Esophagus muscularis mucosa (tissue), 4 donors: ENCODE measurements at regions not wholly inside any gene's neighbourhood (a gene's known extent, or its start where the extent isn't known, plus 50 kb on each side); places are given as distances from the start of the nearest gene placed in this dataset.

ENCODE experiments used
- DNase-seq: peaks from one replicate; pipeline ENCODE4 v3.0.0-alpha.2; 2017; ENCODE audit errors: extremely low spot score
- H3K27ac ChIP-seq, 4 donors: fragments of 200-600 bp; sonication (generic); replicated peaks in 1 of 4; 1 replicate in 3 of 4; 2 replicates in 1 of 4; pipeline ENCODE4 v1.5.1; 2016 to 2019; ENCODE audit warnings: mild to moderate bottlenecking in 1 of 4
- H3K27me3 ChIP-seq, 4 donors: fragments of 200-600 bp; sonication (generic); one replicate each; pipeline versions ENCODE4 v1.5.1 to v1.6.0; 2016 to 2019
- H3K36me3 ChIP-seq, 4 donors: fragments of 200-600 bp; sonication (generic); one replicate each; pipeline ENCODE4 v1.5.1; 2016 to 2019
- H3K4me1 ChIP-seq, 4 donors: fragments of 200-600 bp; sonication (generic); one replicate each; pipeline ENCODE4 v1.5.1; 2016 to 2019
- H3K4me3 ChIP-seq, 4 donors: fragments of 200-600 bp; sonication (generic); 1 replicate in 2 of 4; 2 replicates in 2 of 4; pipeline ENCODE4 v1.5.1; 2016 to 2019; ENCODE audit warnings: mild to moderate bottlenecking in 4 of 4, moderate library complexity in 1 of 4
- H3K9me3 ChIP-seq, 4 donors: fragments of 200-600 bp; sonication (generic); 1 replicate in 3 of 4; 2 replicates in 1 of 4; pipeline ENCODE4 v1.5.1; 2016 to 2019
- EP300 ChIP-seq: sonication (generic); formaldehyde crosslinking; IDR thresholded peaks from one replicate; pipeline ENCODE4 v1.6.1; 2017; ENCODE audit warnings: antibody characterized with exemption
- POLR2A ChIP-seq: fragments of 450-650 bp; IDR thresholded peaks from one replicate; pipeline ENCODE4 v1.6.1; 2017; ENCODE audit warnings: antibody characterized with exemption, moderate library complexity, mild to moderate bottlenecking, low read depth
- POLR2AphosphoS5 ChIP-seq, 2 donors: sonication (generic); formaldehyde crosslinking; IDR thresholded peaks; one replicate each; pipeline ENCODE4 v1.6.1; 2017; ENCODE audit warnings: antibody characterized with exemption in 2 of 2
- WGBS: methylation state at CpG from one replicate; pipeline ENCODE4 v1.1.5; 2018; 5-methylcytosine and 5-hydroxymethylcytosine counted together
- intact Hi-C: fragments of 100-400 bp; cut with DNase I; formaldehyde crosslinking; loops from one replicate; pipeline ENCODE4 v1.15.1; 2023
- TF ChIP-seq, protein P1 (sequence below), 3 experiments: fragments of 200-600 bp in 2 of 3; fragments of 450-650 bp in 1 of 3; sonication (generic) in 2 of 3; IDR thresholded peaks; one replicate each; pipeline ENCODE4 v1.5.1; 2017 to 2019; ENCODE audit warnings: antibody characterized with exemption in 3 of 3, mild to moderate bottlenecking in 2 of 3, moderate library complexity in 1 of 3

DNA sequence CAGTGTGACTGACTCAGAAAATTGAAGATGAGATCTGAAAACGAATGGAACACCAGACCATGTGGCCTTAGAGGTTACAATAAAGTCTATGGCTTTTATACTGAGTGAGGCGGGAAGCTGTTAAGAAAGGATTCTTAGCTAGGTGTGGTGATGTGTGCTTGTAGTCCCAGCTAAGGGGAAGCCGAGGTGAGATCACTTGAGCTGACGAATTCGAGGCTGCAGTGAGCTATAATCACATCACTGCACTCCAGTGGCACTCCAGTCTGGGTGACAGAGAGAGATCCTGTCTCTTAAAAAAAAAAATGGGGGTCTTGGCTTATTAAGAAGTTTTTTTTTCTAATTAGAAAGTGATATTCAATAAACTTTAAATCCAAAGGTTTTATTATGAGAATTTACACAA, 678.6 kb downstream of the TMTC2 start:
- H3K4me1 ChIP-seq = no peaks in the 10 kb centered on the region
- intact Hi-C loops = no loop called here
- DNase-seq = no peak
- H3K27ac ChIP-seq = no peak overlapping the region
- no peaks in the 10 kb centered on the region for H3K36me3 ChIP-seq
- no peak overlapping the region for H3K4me3 ChIP-seq
- WGBS = 85% methylated on average over 5 of the region's 5 CpGs
- TF ChIP-seq POLR2A = no peak
- TF ChIP-seq, protein P1, sequence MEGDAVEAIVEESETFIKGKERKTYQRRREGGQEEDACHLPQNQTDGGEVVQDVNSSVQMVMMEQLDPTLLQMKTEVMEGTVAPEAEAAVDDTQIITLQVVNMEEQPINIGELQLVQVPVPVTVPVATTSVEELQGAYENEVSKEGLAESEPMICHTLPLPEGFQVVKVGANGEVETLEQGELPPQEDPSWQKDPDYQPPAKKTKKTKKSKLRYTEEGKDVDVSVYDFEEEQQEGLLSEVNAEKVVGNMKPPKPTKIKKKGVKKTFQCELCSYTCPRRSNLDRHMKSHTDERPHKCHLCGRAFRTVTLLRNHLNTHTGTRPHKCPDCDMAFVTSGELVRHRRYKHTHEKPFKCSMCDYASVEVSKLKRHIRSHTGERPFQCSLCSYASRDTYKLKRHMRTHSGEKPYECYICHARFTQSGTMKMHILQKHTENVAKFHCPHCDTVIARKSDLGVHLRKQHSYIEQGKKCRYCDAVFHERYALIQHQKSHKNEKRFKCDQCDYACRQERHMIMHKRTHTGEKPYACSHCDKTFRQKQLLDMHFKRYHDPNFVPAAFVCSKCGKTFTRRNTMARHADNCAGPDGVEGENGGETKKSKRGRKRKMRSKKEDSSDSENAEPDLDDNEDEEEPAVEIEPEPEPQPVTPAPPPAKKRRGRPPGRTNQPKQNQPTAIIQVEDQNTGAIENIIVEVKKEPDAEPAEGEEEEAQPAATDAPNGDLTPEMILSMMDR (IDR thresholded peaks at IDR 0.05) = no peak
- no peak for TF ChIP-seq POLR2AphosphoS5 (IDR thresholded peaks at IDR 0.05)
- no peak for TF ChIP-seq EP300
- H3K27me3 ChIP-seq = no peaks in the 10 kb centered on the region
- no peaks in the 10 kb centered on the region for H3K9me3 ChIP-seq

DNA sequence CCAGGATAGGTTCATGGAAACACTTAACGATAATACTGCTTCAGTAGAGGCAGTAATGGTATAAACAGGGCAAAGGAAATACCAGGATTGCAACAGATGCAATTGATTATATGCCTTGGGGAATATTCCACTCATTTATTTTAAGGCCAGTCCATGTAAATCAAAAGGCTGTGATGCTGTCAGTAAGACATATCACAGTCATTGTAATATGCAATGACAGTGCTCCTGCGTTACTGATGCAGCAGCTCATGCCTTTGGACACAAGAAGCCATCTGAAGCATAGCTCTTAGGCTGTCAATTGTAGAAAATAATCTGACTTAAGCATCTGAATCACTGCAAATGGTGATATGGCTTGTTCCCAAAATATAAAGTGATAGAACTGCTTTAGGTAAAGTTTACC, 674.8 kb downstream of the TMTC2 start:
- no peaks in the 10 kb centered on the region for H3K4me1 ChIP-seq
- H3K36me3 ChIP-seq = no peaks in the 10 kb centered on the region
- H3K9me3 ChIP-seq = no peaks in the 10 kb centered on the region
- TF ChIP-seq POLR2AphosphoS5 (IDR thresholded peaks at IDR 0.05) (no peak), POLR2A (no peak), EP300 (no peak)
- TF ChIP-seq, protein P1 (IDR thresholded peaks at IDR 0.05) = no peak
- no peak overlapping the region for H3K4me3 ChIP-seq
- 90% methylated on average over 2 of the region's 2 CpGs for WGBS
- DNase-seq = no peak
- intact Hi-C loops = no loop called here
- H3K27ac ChIP-seq = no peak overlapping the region
- H3K27me3 ChIP-seq = no peaks in the 10 kb centered on the region

DNA sequence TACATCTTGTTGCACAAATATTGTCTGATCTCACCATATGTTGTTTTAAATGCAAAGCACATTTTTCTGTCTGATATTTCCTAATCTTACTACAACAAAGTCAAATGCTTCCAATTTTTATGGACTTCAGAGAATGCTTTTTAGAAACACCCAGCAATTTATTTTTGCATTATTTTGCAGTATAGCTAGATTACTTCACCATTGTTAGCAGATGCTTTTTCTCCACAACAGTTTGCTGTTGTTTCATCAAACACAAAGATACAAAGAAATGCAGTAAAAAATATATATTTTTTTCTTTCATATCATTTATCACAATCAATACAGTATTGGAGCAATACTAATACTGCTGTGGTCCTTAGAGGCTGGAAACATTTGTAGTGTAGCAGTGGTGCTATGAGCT, 674.4 kb downstream of the TMTC2 start:
- Histone ChIP-seq H3K36me3 (no peaks in the 10 kb centered on the region), H3K4me3 (no peak overlapping the region), H3K27me3 (no peaks in the 10 kb centered on the region), H3K27ac (no peak overlapping the region), H3K4me1 (no peaks in the 10 kb centered on the region), H3K9me3 (no peaks in the 10 kb centered on the region)
- TF ChIP-seq, protein P1 (IDR thresholded peaks at IDR 0.05) = no peak
- TF ChIP-seq POLR2A (no peak), POLR2AphosphoS5 (IDR thresholded peaks at IDR 0.05) (no peak), EP300 (no peak)
- DNase-seq = no peak
- intact Hi-C loops = no loop called here

DNA sequence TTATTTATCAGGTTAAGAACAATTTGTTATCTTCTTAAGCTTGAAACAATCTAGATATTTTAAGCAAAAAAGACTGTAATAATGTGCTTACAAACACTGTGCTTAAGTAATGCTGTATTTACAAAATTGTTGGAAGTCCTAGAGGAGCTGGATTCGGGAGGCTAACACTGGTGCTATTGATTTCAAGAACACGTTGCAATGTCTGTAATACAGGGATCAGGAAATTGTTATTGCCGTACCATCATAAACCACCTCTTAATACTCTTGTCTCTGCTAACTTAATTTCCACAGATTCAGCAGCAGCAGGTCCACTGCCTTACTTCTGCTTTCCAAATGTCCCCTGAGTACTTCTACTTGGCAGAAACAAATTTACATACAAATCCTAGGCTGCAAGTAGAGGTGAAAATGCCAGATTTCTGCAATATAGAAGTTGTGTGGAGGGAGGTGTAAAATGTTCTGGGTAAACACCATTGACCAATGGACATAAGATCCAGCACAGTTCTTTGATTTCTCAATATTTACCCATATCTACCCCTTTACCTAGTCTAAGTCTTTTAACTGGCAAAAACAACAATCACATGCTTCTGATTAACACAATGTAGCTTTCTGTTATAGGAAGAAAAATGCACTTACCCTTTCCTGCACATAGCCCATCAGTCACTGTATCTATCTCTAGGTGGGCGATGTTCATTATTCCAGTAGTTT, 663.4 kb downstream of the TMTC2 start:
- 86% methylated on average over 4 of the region's 4 CpGs for WGBS
- TF ChIP-seq POLR2A (no peak), EP300 (no peak)
- TF ChIP-seq, protein P1 (IDR thresholded peaks at IDR 0.05) = no peak
- intact Hi-C loops = no loop called here

DNA sequence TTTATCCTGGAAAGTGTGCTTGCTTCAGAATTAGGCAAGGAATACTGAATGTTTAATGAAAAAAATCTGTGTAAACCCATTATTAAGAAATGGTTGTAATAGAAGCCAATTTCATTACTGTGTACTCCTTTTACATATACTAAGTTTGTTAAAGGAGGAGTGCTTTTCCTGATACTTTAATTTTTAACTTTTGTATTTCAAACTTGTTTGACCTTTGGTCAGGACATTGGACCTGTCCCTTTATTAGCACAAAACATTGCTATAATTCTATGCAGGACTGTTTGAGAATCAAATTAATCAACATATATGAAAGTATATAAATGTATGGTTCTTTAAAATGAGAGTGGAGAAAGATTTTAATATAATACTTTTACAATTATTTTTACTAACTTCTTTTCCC, 659.6 kb downstream of the TMTC2 start:
- Histone ChIP-seq H3K4me3 (no peak overlapping the region), H3K27ac (no peak overlapping the region), H3K36me3 (no peaks in the 10 kb centered on the region), H3K4me1 (no peaks in the 10 kb centered on the region), H3K9me3 (no peaks in the 10 kb centered on the region), H3K27me3 (no peaks in the 10 kb centered on the region)
- TF ChIP-seq EP300 (no peak), POLR2A (no peak), POLR2AphosphoS5 (IDR thresholded peaks at IDR 0.05) (no peak)
- TF ChIP-seq, protein P1 (IDR thresholded peaks at IDR 0.05) = no peak
- intact Hi-C loops = no loop called here
- DNase-seq = no peak

More for the DNA sequence above, 663.4 kb downstream of the TMTC2 start:
- no peak for DNase-seq
- Histone ChIP-seq H3K9me3 (no peaks in the 10 kb centered on the region), H3K4me1 (no peaks in the 10 kb centered on the region), H3K36me3 (no peaks in the 10 kb centered on the region), H3K4me3 (no peak overlapping the region), H3K27me3 (no peaks in the 10 kb centered on the region), H3K27ac (no peak overlapping the region)
